ENCODE measurements at regions not wholly inside any gene's neighbourhood (a gene's known extent, or its start where the extent isn't known, plus 50 kb on each side); places are given as distances from the start of the nearest gene placed in this dataset.

DNA sequence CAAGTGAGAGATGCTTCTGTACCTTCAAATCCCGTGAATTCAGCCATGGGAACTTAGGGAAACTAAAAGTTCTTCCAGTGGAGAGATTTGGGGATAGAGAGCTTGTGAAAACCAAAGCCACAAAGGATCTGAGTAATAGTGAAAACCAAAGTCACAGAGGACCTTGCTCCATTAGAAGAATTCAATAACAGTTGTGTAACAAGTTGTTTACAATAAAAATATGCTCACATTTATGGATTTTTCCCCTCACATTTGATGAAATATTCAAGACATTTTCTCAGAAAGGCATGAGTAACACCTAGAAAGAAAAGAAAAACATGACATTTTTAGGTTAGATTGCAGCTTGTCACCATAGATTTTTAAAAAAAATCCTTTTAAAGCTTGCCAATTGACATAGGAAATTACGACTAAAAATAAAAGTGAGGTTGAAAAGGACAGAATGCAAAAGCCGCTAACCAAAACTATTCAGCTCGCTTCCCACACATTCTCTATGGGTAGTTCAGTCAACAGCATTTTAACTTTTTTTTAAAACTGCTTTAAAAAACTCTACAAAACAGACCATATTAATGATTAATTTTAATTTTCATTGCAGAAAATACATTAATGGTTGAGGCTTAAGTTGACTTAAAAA, 113.2 kb downstream of the CAND1 start:
- ChIA-PET CTCF (no interaction called here), POLR2A (ENCODE audit: low non-redundant PET) (no interaction called here)
- Histone ChIP-seq H3K4me1 (ENCODE audit: insufficient read depth, low read length, poor library complexity, severe bottlenecking) (peaks cover 11% of the 10 kb centered on the region), H3K27ac (ENCODE audit: low read depth, low read length, poor library complexity, severe bottlenecking) (no peak overlapping the region), H3K27me3 (replicated peaks; ENCODE audit: insufficient read depth, low read depth, low read length, poor library complexity) (no peaks in the 10 kb centered on the region), H3K36me3 (ENCODE audit: insufficient read depth, low read length, poor library complexity, severe bottlenecking) (no peaks in the 10 kb centered on the region), H3K4me3 (ENCODE audit: low read depth, low read length, poor library complexity, severe bottlenecking) (no peak overlapping the region), H3K9me3 (ENCODE audit: low read depth, low read length, poor library complexity, severe bottlenecking) (no peaks in the 10 kb centered on the region)
- TF ChIP-seq, protein P1, sequence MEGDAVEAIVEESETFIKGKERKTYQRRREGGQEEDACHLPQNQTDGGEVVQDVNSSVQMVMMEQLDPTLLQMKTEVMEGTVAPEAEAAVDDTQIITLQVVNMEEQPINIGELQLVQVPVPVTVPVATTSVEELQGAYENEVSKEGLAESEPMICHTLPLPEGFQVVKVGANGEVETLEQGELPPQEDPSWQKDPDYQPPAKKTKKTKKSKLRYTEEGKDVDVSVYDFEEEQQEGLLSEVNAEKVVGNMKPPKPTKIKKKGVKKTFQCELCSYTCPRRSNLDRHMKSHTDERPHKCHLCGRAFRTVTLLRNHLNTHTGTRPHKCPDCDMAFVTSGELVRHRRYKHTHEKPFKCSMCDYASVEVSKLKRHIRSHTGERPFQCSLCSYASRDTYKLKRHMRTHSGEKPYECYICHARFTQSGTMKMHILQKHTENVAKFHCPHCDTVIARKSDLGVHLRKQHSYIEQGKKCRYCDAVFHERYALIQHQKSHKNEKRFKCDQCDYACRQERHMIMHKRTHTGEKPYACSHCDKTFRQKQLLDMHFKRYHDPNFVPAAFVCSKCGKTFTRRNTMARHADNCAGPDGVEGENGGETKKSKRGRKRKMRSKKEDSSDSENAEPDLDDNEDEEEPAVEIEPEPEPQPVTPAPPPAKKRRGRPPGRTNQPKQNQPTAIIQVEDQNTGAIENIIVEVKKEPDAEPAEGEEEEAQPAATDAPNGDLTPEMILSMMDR (conservative IDR thresholded peaks at IDR 0.05; ENCODE audit: low read depth, low read length) = no peak
- intact Hi-C loops (cut with micrococcal nuclease; ENCODE audit: unreplicated experiment) = no loop called here
- no peak for DNase-seq (ENCODE audit: low spot score)
- no TSS peak for BruUV-seq (replicated peaks)

DNA sequence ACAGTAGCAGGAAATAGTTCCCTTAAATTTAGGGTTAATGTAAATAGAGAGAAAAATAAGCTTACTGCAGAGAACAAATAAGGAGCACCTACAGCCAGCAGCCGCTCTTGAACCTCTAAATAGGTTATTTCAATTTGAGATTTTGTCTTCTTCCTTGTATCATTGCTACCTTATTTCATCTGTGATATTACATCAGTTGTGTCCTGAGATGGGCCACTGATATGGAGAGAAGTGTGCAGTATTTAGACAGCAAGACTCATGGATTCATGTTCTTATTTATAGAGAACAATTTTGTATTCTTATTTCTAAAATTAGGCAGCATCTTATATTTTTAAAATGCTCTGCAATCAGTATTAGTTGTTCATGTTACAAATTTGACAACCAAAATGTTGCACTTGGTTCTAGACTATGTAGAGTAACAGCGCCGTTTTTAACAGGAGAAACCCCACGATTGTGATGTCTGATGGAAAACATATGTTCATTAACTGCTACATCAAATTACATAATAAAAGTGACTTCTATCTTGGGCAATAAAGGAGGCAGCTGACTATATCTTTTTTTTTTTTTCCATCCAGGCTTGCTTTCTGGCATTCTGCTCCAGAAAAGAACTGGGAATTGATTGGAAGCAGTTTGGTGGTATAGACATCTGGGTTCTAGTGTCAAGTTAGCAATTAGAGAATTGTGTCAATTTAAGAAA, 117.9 kb downstream of the CAND1 start:
- no peak overlapping the region for H3K4me3 ChIP-seq (ENCODE audit: low read depth, low read length, poor library complexity, severe bottlenecking)
- no TSS peak for BruUV-seq (replicated peaks)
- intact Hi-C loops (cut with micrococcal nuclease; ENCODE audit: unreplicated experiment) = no loop called here
- no peaks in the 10 kb centered on the region for H3K27me3 ChIP-seq (replicated peaks; ENCODE audit: insufficient read depth, low read depth, low read length, poor library complexity)
- H3K27ac ChIP-seq (ENCODE audit: low read depth, low read length, poor library complexity, severe bottlenecking) = no peak overlapping the region
- CTCF ChIA-PET = no interaction called here
- TF ChIP-seq, protein P1 (conservative IDR thresholded peaks at IDR 0.05; ENCODE audit: low read depth, low read length) = no peak
- no peak for TF ChIP-seq EZH2 (IDR thresholded peaks at IDR 0.05; ENCODE audit: borderline replicate concordance, low read depth, low read length, poor library complexity, severe bottlenecking)
- H3K4me1 ChIP-seq (ENCODE audit: insufficient read depth, low read length, poor library complexity, severe bottlenecking) = peaks cover 25% of the 10 kb centered on the region
- DNase-seq (ENCODE audit: low spot score) = no peak
- no peaks in the 10 kb centered on the region for H3K36me3 ChIP-seq (ENCODE audit: insufficient read depth, low read length, poor library complexity, severe bottlenecking)
- no peaks in the 10 kb centered on the region for H3K9me3 ChIP-seq (ENCODE audit: low read depth, low read length, poor library complexity, severe bottlenecking)
- POLR2A ChIA-PET (ENCODE audit: low non-redundant PET) = no interaction called here

DNA sequence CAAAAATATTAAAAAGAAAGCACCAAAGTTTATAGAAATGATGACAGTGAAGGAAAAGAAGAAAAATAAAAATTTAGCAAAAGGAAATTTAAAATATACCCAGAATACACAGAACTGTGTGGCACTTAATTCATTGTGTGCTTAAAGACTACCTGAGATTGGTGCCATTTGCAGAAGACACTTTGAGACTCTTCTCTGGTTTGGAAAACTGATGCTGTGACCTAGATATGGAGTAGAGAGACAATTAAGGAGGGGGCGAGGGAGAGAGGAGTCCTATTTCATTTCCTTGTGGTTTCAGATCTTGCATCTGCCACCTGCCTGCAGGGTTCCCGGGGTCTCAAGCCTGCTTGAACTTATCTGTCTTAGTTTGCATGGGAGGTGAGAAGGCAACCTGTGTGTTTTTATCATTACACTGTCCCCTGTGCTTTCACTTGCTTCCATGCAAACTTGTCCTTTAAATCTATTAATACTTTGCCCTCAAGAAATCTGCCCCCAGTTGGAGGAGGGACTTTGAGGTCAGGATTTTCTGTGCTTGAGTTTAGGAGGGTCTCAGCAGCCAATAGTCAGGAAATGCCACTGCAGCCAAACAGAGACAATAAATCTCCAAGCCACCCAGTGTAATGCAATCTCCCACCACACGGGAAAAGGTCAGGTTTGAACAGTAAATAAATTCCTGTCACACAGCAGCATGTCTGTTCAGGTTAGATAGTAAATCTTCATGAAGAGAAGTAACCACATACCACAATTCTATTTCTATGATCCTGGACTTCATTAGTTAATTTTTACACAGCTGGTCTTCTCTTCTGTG, 119.4 kb downstream of the CAND1 start:
- H3K9me3 ChIP-seq (ENCODE audit: low read depth, low read length, poor library complexity, severe bottlenecking) = no peaks in the 10 kb centered on the region
- peaks cover 25% of the 10 kb centered on the region for H3K4me1 ChIP-seq (ENCODE audit: insufficient read depth, low read length, poor library complexity, severe bottlenecking)
- peak; percentile 14 for DNase-seq (ENCODE audit: low spot score)
- CTCF ChIA-PET = no interaction called here
- no peak overlapping the region for H3K4me3 ChIP-seq (ENCODE audit: low read depth, low read length, poor library complexity, severe bottlenecking)
- intact Hi-C loops (cut with micrococcal nuclease; ENCODE audit: unreplicated experiment) = no loop called here
- POLR2A ChIA-PET (ENCODE audit: low non-redundant PET) = no interaction called here
- H3K27ac ChIP-seq (ENCODE audit: low read depth, low read length, poor library complexity, severe bottlenecking) = no peak overlapping the region
- TF ChIP-seq, protein P1 (conservative IDR thresholded peaks at IDR 0.05; ENCODE audit: low read depth, low read length) = peak; percentile 25; the same call in 1 of the 2 replicates
- no peak for TF ChIP-seq EZH2 (IDR thresholded peaks at IDR 0.05; ENCODE audit: borderline replicate concordance, low read depth, low read length, poor library complexity, severe bottlenecking)
- BruUV-seq (replicated peaks) = no TSS peak
- H3K36me3 ChIP-seq (ENCODE audit: insufficient read depth, low read length, poor library complexity, severe bottlenecking) = no peaks in the 10 kb centered on the region
- H3K27me3 ChIP-seq (replicated peaks; ENCODE audit: insufficient read depth, low read depth, low read length, poor library complexity) = no peaks in the 10 kb centered on the region

Data from A673 (cell line).